ENCODE measurements at regions not wholly inside any gene's neighbourhood (a gene's known extent, or its start where the extent isn't known, plus 50 kb on each side); places are given as distances from the start of the nearest gene placed in this dataset.

GRCh38 chr10:94133239-94133638, 139.5 kb downstream of the PLCE1 start:
- no peak overlapping the region for H2AFZ ChIP-seq (ENCODE audit: low read length)

GRCh38 chr10:94137747-94138146, 144.0 kb downstream of the PLCE1 start:
- H3K9me2 ChIP-seq (ENCODE audit: insufficient read depth, low read length) = no peaks in the 10 kb centered on the region
- H3K4me1 ChIP-seq (ENCODE audit: insufficient read depth, low read length, poor library complexity, severe bottlenecking) = no peaks in the 10 kb centered on the region
- no peak for DNase-seq (ENCODE audit: low spot score)
- H3K36me3 ChIP-seq (ENCODE audit: insufficient read depth, low read length) = no peaks in the 10 kb centered on the region
- ChIA-PET POLR2A (no interaction called here), CTCF (ENCODE audit: unreplicated experiment) (no interaction called here)
- no peaks in the 10 kb centered on the region for H3K9me3 ChIP-seq (ENCODE audit: low read length)
- no peaks in the 10 kb centered on the region for H3K79me2 ChIP-seq (ENCODE audit: insufficient read depth, low read depth, low read length)
- no peak overlapping the region for H3K4me3 ChIP-seq (ENCODE audit: low read depth, low read length, poor library complexity, severe bottlenecking)
- no peaks in the 10 kb centered on the region for H4K20me1 ChIP-seq (ENCODE audit: insufficient read depth, low read length)
- no peak for TF ChIP-seq EZH2phosphoT487 (IDR thresholded peaks at IDR 0.05; ENCODE audit: borderline replicate concordance, low read depth, low read length)
- no peak for TF ChIP-seq CTCF (conservative IDR thresholded peaks at IDR 0.05; ENCODE audit: low read length)
- H2AFZ ChIP-seq (ENCODE audit: low read length) = no peak overlapping the region
- H3K27ac ChIP-seq (ENCODE audit: low read depth, low read length, poor library complexity, severe bottlenecking) = no peak overlapping the region
- H3K4me2 ChIP-seq (ENCODE audit: low read length) = no peak overlapping the region
- intact Hi-C loops (cut with micrococcal nuclease; ENCODE audit: unreplicated experiment) = no loop called here
- no TSS peak for BruUV-seq (replicated peaks)

More at GRCh38 chr10:94133239-94133638, 139.5 kb downstream of the PLCE1 start:
- Histone ChIP-seq H3K36me3 (ENCODE audit: insufficient read depth, low read length) (no peaks in the 10 kb centered on the region), H3K9me2 (ENCODE audit: insufficient read depth, low read length) (no peaks in the 10 kb centered on the region), H3K4me3 (ENCODE audit: low read depth, low read length, poor library complexity, severe bottlenecking) (no peak overlapping the region), H3K27ac (ENCODE audit: low read depth, low read length, poor library complexity, severe bottlenecking) (no peak overlapping the region), H3K4me1 (ENCODE audit: insufficient read depth, low read length, poor library complexity, severe bottlenecking) (no peaks in the 10 kb centered on the region), H3K9me3 (ENCODE audit: low read length) (no peaks in the 10 kb centered on the region), H3K79me2 (ENCODE audit: insufficient read depth, low read depth, low read length) (no peaks in the 10 kb centered on the region), H4K20me1 (ENCODE audit: insufficient read depth, low read length) (no peaks in the 10 kb centered on the region), H3K4me2 (ENCODE audit: low read length) (no peak overlapping the region)
- no peak for DNase-seq (ENCODE audit: low spot score)
- CTCF ChIA-PET (ENCODE audit: unreplicated experiment) = no interaction called here
- intact Hi-C loops (cut with micrococcal nuclease; ENCODE audit: unreplicated experiment) = no loop called here
- TF ChIP-seq EZH2phosphoT487 (IDR thresholded peaks at IDR 0.05; ENCODE audit: borderline replicate concordance, low read depth, low read length) (no peak), CTCF (conservative IDR thresholded peaks at IDR 0.05; ENCODE audit: low read length) (no peak)
- BruUV-seq (replicated peaks) = no TSS peak
- POLR2A ChIA-PET = no interaction called here

GRCh38 chr10:94138391-94138790, 144.7 kb downstream of the PLCE1 start:
- no peaks in the 10 kb centered on the region for H4K20me1 ChIP-seq (ENCODE audit: insufficient read depth, low read length)
- H3K4me2 ChIP-seq (ENCODE audit: low read length) = no peak overlapping the region
- H3K79me2 ChIP-seq (ENCODE audit: insufficient read depth, low read depth, low read length) = no peaks in the 10 kb centered on the region
- H3K9me2 ChIP-seq (ENCODE audit: insufficient read depth, low read length) = no peaks in the 10 kb centered on the region
- intact Hi-C loops (cut with micrococcal nuclease; ENCODE audit: unreplicated experiment) = no loop called here
- ChIA-PET POLR2A (no interaction called here), CTCF (ENCODE audit: unreplicated experiment) (no interaction called here)
- no peaks in the 10 kb centered on the region for H3K4me1 ChIP-seq (ENCODE audit: insufficient read depth, low read length, poor library complexity, severe bottlenecking)
- no peak for TF ChIP-seq EZH2phosphoT487 (IDR thresholded peaks at IDR 0.05; ENCODE audit: borderline replicate concordance, low read depth, low read length)
- TF ChIP-seq CTCF (conservative IDR thresholded peaks at IDR 0.05; ENCODE audit: low read length) = no peak
- H3K9me3 ChIP-seq (ENCODE audit: low read length) = no peaks in the 10 kb centered on the region
- BruUV-seq (replicated peaks) = no TSS peak
- no peaks in the 10 kb centered on the region for H3K36me3 ChIP-seq (ENCODE audit: insufficient read depth, low read length)
- DNase-seq (ENCODE audit: low spot score) = no peak
- no peak overlapping the region for H3K4me3 ChIP-seq (ENCODE audit: low read depth, low read length, poor library complexity, severe bottlenecking)
- H2AFZ ChIP-seq (ENCODE audit: low read length) = no peak overlapping the region
- no peak overlapping the region for H3K27ac ChIP-seq (ENCODE audit: low read depth, low read length, poor library complexity, severe bottlenecking)
